AG09319 (cell line): ENCODE measurements at regions not wholly inside any gene's neighbourhood (a gene's known extent, or its start where the extent isn't known, plus 50 kb on each side); places are given as distances from the start of the nearest gene placed in this dataset.

Experiments used
- DNase-seq: peaks from one replicate; pipeline ENCODE4 v3.0.0-alpha.2; 2010; ENCODE audit warnings: low read depth; ENCODE audit errors: extremely low read depth
- TF ChIP-seq, protein P1 (sequence below): IDR thresholded peaks from 2 replicates; pipeline ENCODE4 v1.5.1; 2011; ENCODE audit warnings: low read depth, mild to moderate bottlenecking, inconsistent platforms, low read length, moderate library complexity

- TF ChIP-seq, protein P1, sequence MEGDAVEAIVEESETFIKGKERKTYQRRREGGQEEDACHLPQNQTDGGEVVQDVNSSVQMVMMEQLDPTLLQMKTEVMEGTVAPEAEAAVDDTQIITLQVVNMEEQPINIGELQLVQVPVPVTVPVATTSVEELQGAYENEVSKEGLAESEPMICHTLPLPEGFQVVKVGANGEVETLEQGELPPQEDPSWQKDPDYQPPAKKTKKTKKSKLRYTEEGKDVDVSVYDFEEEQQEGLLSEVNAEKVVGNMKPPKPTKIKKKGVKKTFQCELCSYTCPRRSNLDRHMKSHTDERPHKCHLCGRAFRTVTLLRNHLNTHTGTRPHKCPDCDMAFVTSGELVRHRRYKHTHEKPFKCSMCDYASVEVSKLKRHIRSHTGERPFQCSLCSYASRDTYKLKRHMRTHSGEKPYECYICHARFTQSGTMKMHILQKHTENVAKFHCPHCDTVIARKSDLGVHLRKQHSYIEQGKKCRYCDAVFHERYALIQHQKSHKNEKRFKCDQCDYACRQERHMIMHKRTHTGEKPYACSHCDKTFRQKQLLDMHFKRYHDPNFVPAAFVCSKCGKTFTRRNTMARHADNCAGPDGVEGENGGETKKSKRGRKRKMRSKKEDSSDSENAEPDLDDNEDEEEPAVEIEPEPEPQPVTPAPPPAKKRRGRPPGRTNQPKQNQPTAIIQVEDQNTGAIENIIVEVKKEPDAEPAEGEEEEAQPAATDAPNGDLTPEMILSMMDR: no peak
- no peak for DNase-seq
Measured at GRCh38 chr1:209504571-209504970, 78.9 kb upstream of the CAMK1G start.

DNA sequence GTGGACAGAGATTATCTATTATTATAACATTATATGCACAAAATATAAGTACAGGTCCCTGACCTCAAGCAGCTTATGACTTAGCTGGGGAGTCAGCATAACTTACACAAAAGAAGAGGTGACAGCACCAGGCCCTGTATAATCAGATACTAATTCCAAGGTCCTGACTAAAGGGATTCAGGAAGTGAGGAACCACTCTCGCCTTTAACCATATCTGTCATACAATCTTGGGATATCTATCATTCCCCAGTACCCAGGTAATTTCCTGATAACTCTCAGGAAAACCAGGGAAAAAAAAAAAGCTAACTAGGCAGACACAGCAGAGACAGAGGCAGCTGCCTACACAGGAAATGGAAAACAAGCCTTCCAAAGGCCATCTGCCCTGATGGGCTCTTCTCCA lies 78.5 kb upstream of the CAMK1G start:
- TF ChIP-seq, protein P1: no peak
- no peak for DNase-seq

DNA sequence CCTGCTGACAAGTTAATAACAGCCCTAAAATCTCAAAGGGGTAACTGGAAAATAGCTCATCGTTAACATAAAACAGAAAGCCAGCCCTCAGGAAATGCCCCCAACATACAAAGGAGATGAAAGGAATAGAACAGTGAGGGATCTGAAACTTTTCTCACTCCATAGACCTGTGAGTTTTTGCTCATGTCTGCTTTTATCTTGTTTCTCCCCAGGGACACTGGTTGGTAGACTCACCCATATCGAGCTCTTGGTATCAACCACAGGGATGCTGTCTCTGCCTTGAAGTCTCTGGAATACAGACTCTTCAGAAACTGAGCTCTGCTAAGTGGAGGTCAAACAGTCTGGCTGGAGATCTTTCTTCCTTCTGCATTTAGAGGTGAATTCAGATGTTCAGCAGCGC lies 77.4 kb upstream of the CAMK1G start:
- TF ChIP-seq, protein P1: no peak

DNA sequence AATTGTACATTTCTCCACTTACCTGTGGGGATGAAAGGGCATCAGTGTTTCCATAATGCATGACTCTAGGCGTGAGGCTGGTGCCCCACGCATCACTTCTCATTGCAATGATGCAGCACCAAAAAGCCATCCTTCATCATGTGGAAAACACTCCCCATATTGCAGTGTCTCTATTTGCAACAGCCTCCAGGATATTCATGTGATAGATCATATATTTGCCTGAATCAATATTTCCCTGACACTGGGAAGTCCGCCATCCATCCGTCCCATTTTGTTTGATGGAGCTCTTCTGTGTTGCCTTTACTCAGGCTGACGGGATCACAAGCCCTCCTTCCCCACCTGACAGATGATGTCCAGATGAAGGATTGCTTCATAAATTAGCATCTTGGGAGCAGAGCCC lies 74.5 kb upstream of the CAMK1G start:
- no peak for DNase-seq
- TF ChIP-seq, protein P1: no peak

More for the DNA sequence above, 77.4 kb upstream of the CAMK1G start:
- no peak for DNase-seq

DNA sequence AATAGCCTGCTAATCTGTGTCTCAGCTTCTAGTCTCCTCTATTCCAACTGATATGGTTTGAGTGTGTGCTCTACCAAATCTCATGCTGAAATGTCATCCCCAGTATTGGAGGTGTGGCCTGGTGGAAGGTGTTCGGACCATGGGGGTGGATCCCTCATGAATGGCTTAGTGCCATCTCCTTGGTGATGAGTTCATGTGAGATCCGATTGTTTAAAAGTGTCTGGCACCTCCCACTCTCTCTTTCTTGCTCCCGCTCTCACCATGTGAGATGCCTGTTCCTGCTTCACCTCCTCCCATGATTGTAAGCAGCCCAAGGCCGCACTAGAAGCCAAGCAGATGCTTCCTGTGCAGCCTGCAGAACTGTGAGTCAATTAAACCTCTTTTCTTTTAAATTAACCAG lies 73.5 kb upstream of the CAMK1G start:
- TF ChIP-seq, protein P1: no peak
- DNase-seq: no peak

DNA sequence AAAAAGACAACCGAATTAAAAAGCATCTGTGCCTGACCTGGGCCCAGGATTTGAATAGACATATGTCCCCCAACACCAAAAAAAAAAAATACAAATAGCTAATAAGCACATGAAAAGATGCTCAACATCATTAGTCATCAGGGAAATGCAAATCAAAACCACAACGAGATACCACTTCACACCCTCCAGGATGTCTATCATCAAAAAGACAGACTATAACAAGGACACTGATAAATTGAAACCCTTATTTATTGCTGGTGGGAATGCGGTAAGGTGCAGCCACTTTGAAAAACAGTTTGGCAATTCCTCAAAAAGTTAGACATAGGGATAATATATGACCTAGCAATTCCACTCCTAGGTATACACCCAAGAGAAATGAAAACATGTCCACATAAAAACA lies 72.3 kb upstream of the CAMK1G start:
- DNase-seq: no peak
- TF ChIP-seq, protein P1: no peak

DNA sequence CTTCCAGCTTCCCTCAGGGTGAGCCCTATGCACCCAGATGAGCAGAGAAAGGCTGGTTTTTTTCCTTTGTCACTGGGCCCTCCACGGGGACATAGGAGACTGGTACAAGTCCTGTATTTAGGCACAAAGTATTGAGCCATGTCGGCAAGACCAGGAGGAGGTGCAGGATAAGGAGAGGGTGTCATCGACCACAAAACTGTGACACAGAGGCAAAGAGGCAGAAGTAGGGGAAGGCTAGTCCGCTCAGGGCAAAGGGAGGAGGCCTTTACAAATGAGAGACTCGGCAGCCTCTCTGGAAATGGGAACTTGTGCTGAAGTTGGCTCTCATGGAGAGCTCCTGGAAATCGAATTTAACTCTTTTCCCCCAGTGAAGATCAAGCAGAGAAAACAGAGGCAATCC lies 70.7 kb upstream of the CAMK1G start:
- TF ChIP-seq, protein P1: no peak
- no peak for DNase-seq
